HEK293T (cell line): ENCODE measurements at regions not wholly inside any gene's neighbourhood (a gene's known extent, or its start where the extent isn't known, plus 50 kb on each side); places are given as distances from the start of the nearest gene placed in this dataset.

ENCODE experiments used
- CTCF ChIA-PET: fragments of 350-600 bp; formaldehyde crosslinking; extraction: SDS; loops from one replicate; lab custom pipeline; 2021; ENCODE audit warnings: antibody characterized with exemption, inconsistent platforms; lab: Yijun Ruan, JAX
- POLR2A ChIA-PET: fragments of 350-600 bp; formaldehyde crosslinking; extraction: SDS; loops from one replicate; lab custom pipeline; 2020; ENCODE audit warnings: antibody characterized with exemption, inconsistent platforms; lab: Yijun Ruan, JAX
- DNase-seq: peaks from one replicate; pipeline ENCODE4 v3.0.0; 2012; ENCODE audit warnings: mixed read lengths; ENCODE audit errors: extremely low spot score
- ARNT ChIP-seq: fragments of 450-650 bp; IDR thresholded peaks from 2 replicates; pipeline ENCODE4 v1.6.1; 2017; ENCODE audit warnings: mild to moderate bottlenecking
- BHLHE40 ChIP-seq: fragments of 450-650 bp; IDR thresholded peaks from 2 replicates; pipeline ENCODE4 v1.6.1; 2016; ENCODE audit warnings: mild to moderate bottlenecking, moderate library complexity, borderline replicate concordance
- CTBP1 ChIP-seq: fragments of 450-650 bp; IDR thresholded peaks from 2 replicates; pipeline ENCODE4 v1.6.1; 2016; ENCODE audit warnings: borderline replicate concordance
- ELF4 ChIP-seq: fragments of 450-650 bp; IDR thresholded peaks from 2 replicates; pipeline ENCODE4 v1.6.1; 2017; ENCODE audit warnings: antibody characterized with exemption
- FOXA1 ChIP-seq: fragments of 450-650 bp; IDR thresholded peaks from 2 replicates; pipeline ENCODE4 v1.6.1; 2016; ENCODE audit warnings: mild to moderate bottlenecking
- FOXK2 ChIP-seq: fragments of 450-650 bp; IDR thresholded peaks from 2 replicates; pipeline ENCODE4 v1.6.1; 2016; ENCODE audit warnings: mild to moderate bottlenecking
- FOXM1 ChIP-seq: fragments of 450-650 bp; IDR thresholded peaks from 2 replicates; pipeline ENCODE4 v1.6.1; 2017; ENCODE audit warnings: mild to moderate bottlenecking, borderline replicate concordance
- HDGF ChIP-seq: fragments of 450-650 bp; IDR thresholded peaks from 2 replicates; pipeline ENCODE4 v1.6.1; 2017; ENCODE audit warnings: antibody characterized with exemption, borderline replicate concordance
- L3MBTL2 ChIP-seq: fragments of 450-650 bp; conservative IDR thresholded peaks from 2 replicates; pipeline ENCODE4 v1.6.1; 2016; ENCODE audit warnings: mild to moderate bottlenecking
- LEF1 ChIP-seq: fragments of 450-650 bp; IDR thresholded peaks from 2 replicates; pipeline ENCODE4 v1.6.1; 2017; ENCODE audit warnings: mild to moderate bottlenecking, borderline replicate concordance
- NFRKB ChIP-seq: fragments of 450-650 bp; IDR thresholded peaks from 2 replicates; pipeline ENCODE4 v1.6.1; 2016; ENCODE audit warnings: mild to moderate bottlenecking, moderate library complexity
- SP1 ChIP-seq: fragments of 450-650 bp; IDR thresholded peaks from 2 replicates; pipeline ENCODE4 v1.6.1; 2017
- SUZ12 ChIP-seq: fragments of 450-650 bp; IDR thresholded peaks from 2 replicates; pipeline ENCODE4 v1.6.1; 2016; ENCODE audit warnings: mild to moderate bottlenecking
- TARDBP ChIP-seq: fragments of 450-650 bp; IDR thresholded peaks from 2 replicates; pipeline ENCODE4 v1.6.1; 2016
- ZNF384 ChIP-seq: fragments of 450-650 bp; IDR thresholded peaks from 2 replicates; pipeline ENCODE4 v1.6.1; 2016
- TF ChIP-seq, protein P1 (sequence below): fragments of 450-650 bp; IDR thresholded peaks from 2 replicates; pipeline ENCODE4 v1.6.1; 2016

DNA sequence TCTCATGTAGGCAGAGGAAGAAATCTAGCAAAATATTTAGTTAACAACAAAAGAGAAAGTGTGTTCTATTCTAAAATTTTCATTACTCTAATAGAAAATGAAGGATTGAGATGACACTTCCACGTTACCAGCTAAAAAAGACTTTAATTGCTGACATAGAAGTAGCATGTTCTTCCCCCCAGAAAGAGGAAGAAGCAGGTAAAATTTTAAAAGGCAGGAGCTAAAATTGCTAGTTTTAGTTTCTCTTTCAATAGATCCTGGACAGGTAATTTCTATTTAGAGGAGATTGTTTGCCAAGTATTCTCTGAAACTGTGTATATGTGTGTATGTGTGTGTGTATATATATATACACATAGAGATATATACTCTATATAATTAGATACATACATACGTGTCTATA, 248.1 kb upstream of the FMN2 start:
- POLR2A ChIA-PET, result no interaction called here
- DNase-seq, result no peak

GRCh38 chr1:239844833-239845232, 246.8 kb upstream of the FMN2 start:
- no peak for TF ChIP-seq BHLHE40
- TF ChIP-seq ELF4, result no peak
- TF ChIP-seq FOXM1, result no peak
- TF ChIP-seq TARDBP, result no peak
- TF ChIP-seq, protein P1, sequence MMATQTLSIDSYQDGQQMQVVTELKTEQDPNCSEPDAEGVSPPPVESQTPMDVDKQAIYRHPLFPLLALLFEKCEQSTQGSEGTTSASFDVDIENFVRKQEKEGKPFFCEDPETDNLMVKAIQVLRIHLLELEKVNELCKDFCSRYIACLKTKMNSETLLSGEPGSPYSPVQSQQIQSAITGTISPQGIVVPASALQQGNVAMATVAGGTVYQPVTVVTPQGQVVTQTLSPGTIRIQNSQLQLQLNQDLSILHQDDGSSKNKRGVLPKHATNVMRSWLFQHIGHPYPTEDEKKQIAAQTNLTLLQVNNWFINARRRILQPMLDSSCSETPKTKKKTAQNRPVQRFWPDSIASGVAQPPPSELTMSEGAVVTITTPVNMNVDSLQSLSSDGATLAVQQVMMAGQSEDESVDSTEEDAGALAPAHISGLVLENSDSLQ, result no peak
- TF ChIP-seq CTBP1, result no peak
- TF ChIP-seq ZNF384, result no peak
- TF ChIP-seq HDGF, result no peak
- TF ChIP-seq SP1, result no peak
- no peak for TF ChIP-seq LEF1
- no peak for TF ChIP-seq FOXA1
- TF ChIP-seq ARNT, result no peak
- no peak for TF ChIP-seq L3MBTL2
- ChIA-PET CTCF (no interaction called here), POLR2A (no interaction called here)
- DNase-seq, result no peak

More for the DNA sequence above, 248.1 kb upstream of the FMN2 start:
- CTCF ChIA-PET, result no interaction called here
- TF ChIP-seq ELF4 (no peak), SUZ12 (no peak), LEF1 (no peak), L3MBTL2 (no peak), HDGF (no peak), FOXK2 (no peak), CTBP1 (no peak), FOXM1 (no peak), FOXA1 (no peak), ARNT (no peak), NFRKB (no peak), TARDBP (no peak), BHLHE40 (no peak), SP1 (no peak), ZNF384 (no peak)
- TF ChIP-seq, protein P1, result no peak

DNA sequence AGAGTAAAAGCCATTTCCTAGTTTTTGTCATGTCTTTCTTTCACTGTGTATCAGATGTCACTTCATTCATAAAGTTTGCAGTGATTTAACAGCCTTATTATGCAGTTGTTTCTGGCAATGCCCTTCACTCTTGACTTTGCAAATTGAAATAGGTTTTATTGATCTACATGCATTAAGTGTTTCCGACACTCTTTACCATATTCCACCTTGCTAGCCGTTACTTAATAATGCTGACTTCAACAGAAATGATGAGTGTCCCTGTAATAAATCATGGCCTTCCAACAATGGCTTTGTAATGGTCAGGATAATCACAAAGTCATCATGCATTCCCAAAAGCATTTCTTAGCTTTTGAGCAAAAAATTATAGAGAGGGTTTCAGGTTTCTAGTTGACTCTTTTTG, 236.8 kb upstream of the FMN2 start:
- DNase-seq, result no peak
- POLR2A ChIA-PET, result no interaction called here
- TF ChIP-seq L3MBTL2, result no peak
- no peak for TF ChIP-seq SP1
- TF ChIP-seq, protein P1, result 0 out of 2 replicates have a peak, but pooled peaks have one; percentile 7
- no peak for TF ChIP-seq ELF4
- CTCF ChIA-PET, result no interaction called here

DNA sequence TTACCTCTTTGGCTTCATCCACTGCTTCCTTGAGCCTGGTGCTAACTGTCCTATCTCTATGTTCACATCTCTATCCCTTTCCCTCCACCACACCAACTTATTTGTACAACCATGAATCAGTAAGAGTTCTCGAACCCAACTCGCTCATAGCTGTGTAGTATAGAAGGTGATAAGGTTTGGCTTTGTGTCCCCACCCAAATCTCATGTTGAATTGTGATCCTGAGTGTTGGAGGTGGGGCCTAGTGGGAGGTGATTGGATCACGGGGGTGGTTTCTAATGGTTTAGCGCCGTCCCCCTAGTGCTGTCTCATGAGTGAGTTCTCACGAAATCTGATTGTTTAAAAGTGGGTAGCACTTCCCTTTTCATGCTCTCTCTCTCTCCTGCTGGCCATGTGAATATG, 235.6 kb upstream of the FMN2 start:
- TF ChIP-seq TARDBP (no peak), LEF1 (no peak), BHLHE40 (no peak), FOXA1 (no peak), FOXK2 (no peak), ARNT (no peak), CTBP1 (no peak), FOXM1 (no peak), HDGF (no peak), SUZ12 (no peak), L3MBTL2 (no peak), ELF4 (no peak), SP1 (no peak), NFRKB (no peak), ZNF384 (no peak)
- TF ChIP-seq, protein P1, result no peak
- ChIA-PET CTCF (no interaction called here), POLR2A (no interaction called here)
- DNase-seq, result no peak

- DNase-seq, result no peak
- CTCF ChIA-PET, result no interaction called here
- POLR2A ChIA-PET, result no interaction called here
- TF ChIP-seq FOXK2, result no peak
- no peak for TF ChIP-seq HDGF
- TF ChIP-seq L3MBTL2, result no peak
- TF ChIP-seq FOXA1, result no peak
- no peak for TF ChIP-seq NFRKB
- TF ChIP-seq BHLHE40, result no peak
- TF ChIP-seq SUZ12, result no peak
- no peak for TF ChIP-seq ELF4
- TF ChIP-seq, protein P1, result no peak
- no peak for TF ChIP-seq TARDBP
- no peak for TF ChIP-seq ARNT
- no peak for TF ChIP-seq ZNF384
- TF ChIP-seq CTBP1, result no peak
- TF ChIP-seq FOXM1, result no peak
- TF ChIP-seq LEF1, result no peak
These were observed 234.8 kb upstream of the FMN2 start for GRCh38 chr1:239856924-239857323.
